ENCODE measurements at regions not wholly inside any gene's neighbourhood (a gene's known extent, or its start where the extent isn't known, plus 50 kb on each side); places are given as distances from the start of the nearest gene placed in this dataset.

- Histone ChIP-seq H3K9ac (ENCODE audit: low read depth in 2 of 2, low read length in 2 of 2) (no peak overlapping the region), H3K9me3 (no peaks in the 10 kb centered on the region), H3K27ac (no peak overlapping the region), H3K36me3 (no peaks in the 10 kb centered on the region), H3K27me3 (no peaks in the 10 kb centered on the region), H3K4me3 (no peak overlapping the region), H3K4me1 (no peaks in the 10 kb centered on the region)
- intact Hi-C loops (cut with DNase I), result no loop called here
- no peak for TF ChIP-seq CTCF (IDR thresholded peaks at IDR 0.05)
- DNase-seq, result no peak
Observed at GRCh38 chr5:60196385-60197113, 303.0 kb upstream of the PDE4D start.

GRCh38 chr5:60195551-60195950, 302.0 kb upstream of the PDE4D start:
- H3K9me3 ChIP-seq, result no peaks in the 10 kb centered on the region
- H3K27me3 ChIP-seq, result no peaks in the 10 kb centered on the region
- no peaks in the 10 kb centered on the region for H3K4me1 ChIP-seq
- TF ChIP-seq CTCF (IDR thresholded peaks at IDR 0.05), result no peak
- DNase-seq, result no peak
- intact Hi-C loops (cut with DNase I), result no loop called here
- H3K9ac ChIP-seq (ENCODE audit: low read depth in 2 of 2, low read length in 2 of 2), result no peak overlapping the region
- H3K4me3 ChIP-seq, result no peak overlapping the region
- no peaks in the 10 kb centered on the region for H3K36me3 ChIP-seq
- no peak overlapping the region for H3K27ac ChIP-seq

- H3K4me1 ChIP-seq, result no peaks in the 10 kb centered on the region
- intact Hi-C loops (cut with DNase I), result no loop called here
- no peaks in the 10 kb centered on the region for H3K27me3 ChIP-seq
- H3K4me3 ChIP-seq, result no peak overlapping the region
- no peak for TF ChIP-seq CTCF (IDR thresholded peaks at IDR 0.05)
- no peak overlapping the region for H3K27ac ChIP-seq
- no peak overlapping the region for H3K9ac ChIP-seq (ENCODE audit: low read depth in 2 of 2, low read length in 2 of 2)
- H3K9me3 ChIP-seq, result no peaks in the 10 kb centered on the region
- no peak for DNase-seq
- no peaks in the 10 kb centered on the region for H3K36me3 ChIP-seq
Observed at GRCh38 chr5:60195083-60195482, 301.6 kb upstream of the PDE4D start.

GRCh38 chr5:60185231-60186099, 291.9 kb upstream of the PDE4D start:
- DNase-seq, result no peak
- no peaks in the 10 kb centered on the region for H3K36me3 ChIP-seq
- intact Hi-C loops (cut with DNase I), result no loop called here

GRCh38 chr5:60184606-60185005, 291.1 kb upstream of the PDE4D start:
- Histone ChIP-seq H3K27ac (no peak overlapping the region), H3K9me3 (no peaks in the 10 kb centered on the region), H3K27me3 (no peaks in the 10 kb centered on the region), H3K36me3 (no peaks in the 10 kb centered on the region), H3K4me3 (no peak overlapping the region), H3K9ac (ENCODE audit: low read depth in 2 of 2, low read length in 2 of 2) (no peak overlapping the region), H3K4me1 (no peaks in the 10 kb centered on the region)
- intact Hi-C loops (cut with DNase I), result no loop called here
- no peak for TF ChIP-seq CTCF (IDR thresholded peaks at IDR 0.05)
- no peak for DNase-seq

More at GRCh38 chr5:60185231-60186099, 291.9 kb upstream of the PDE4D start:
- no peak overlapping the region for H3K4me3 ChIP-seq
- H3K4me1 ChIP-seq, result no peaks in the 10 kb centered on the region
- no peaks in the 10 kb centered on the region for H3K9me3 ChIP-seq
- no peak overlapping the region for H3K9ac ChIP-seq (ENCODE audit: low read depth in 2 of 2, low read length in 2 of 2)
- TF ChIP-seq CTCF (IDR thresholded peaks at IDR 0.05), result no peak
- H3K27me3 ChIP-seq, result no peaks in the 10 kb centered on the region
- H3K27ac ChIP-seq, result no peak overlapping the region

All from colonic mucosa (tissue), 4 donors.